HepG2 (cell line): ENCODE measurements at regions not wholly inside any gene's neighbourhood (a gene's known extent, or its start where the extent isn't known, plus 50 kb on each side); places are given as distances from the start of the nearest gene placed in this dataset.

Experiments used
- ATAC-seq: fragments of 200-7000 bp; cut with Tn5 transposase; 3 replicates; pipeline ENCODE4 v1.9.1; 2020; ENCODE audit warnings: mild to moderate bottlenecking, moderate library complexity
- BruUV-seq: library from RNA; stranded (reverse); fragments of 400-500 nt; replicated peaks from 2 replicates; lab custom pipeline; 2021; lab: Mats Ljungman, UMichigan
- CTCF ChIA-PET: fragments of 300-600 bp; formaldehyde crosslinking; extraction: SDS; loops from one replicate; lab custom pipeline; 2021; ENCODE audit warnings: low total read pairs, inconsistent platforms, low intra/inter-chr PET ratio; lab: Yijun Ruan, JAX
- POLR2A ChIA-PET: fragments of 350-600 bp; sonication (Branson Sonifier 250); formaldehyde crosslinking; loops from one replicate; lab custom pipeline; 2020; ENCODE audit warnings: antibody characterized with exemption, inconsistent platforms; lab: Yijun Ruan, JAX
- DNase-seq: peaks from one replicate; pipeline ENCODE4 v3.0.0-alpha.2; 2015; ENCODE audit warnings: low spot score
- FAIRE-seq: peaks from 3 replicates; lab custom pipeline; 2011; peaks lifted over from hg19 to GRCh38; lab: Jason Lieb, UNC
- H2AFZ ChIP-seq: one replicate; pipeline ENCODE4 v1.6.1; 2011; ENCODE audit warnings: low read length, inconsistent platforms
- H3K27ac ChIP-seq: fragments of 300-600 bp; 3 replicates; pipeline ENCODE4 v1.8.0; 2011; ENCODE audit warnings: mixed run types, mild to moderate bottlenecking, mixed read lengths, low read length, inconsistent platforms; ENCODE audit not compliant: insufficient read depth; ENCODE audit errors: extremely low read length
- H3K27me3 ChIP-seq, 2 experiments: fragments of 200-600 bp in 1 of 2; 2 replicates in 1 of 2; 3 replicates in 1 of 2; pipeline versions ENCODE4 v1.6.0 to v1.8.0; 2011; ENCODE audit warnings: low read length in 2 of 2, mild to moderate bottlenecking in 2 of 2, moderate library complexity in 2 of 2, inconsistent platforms in 1 of 2; ENCODE audit not compliant: insufficient read depth in 2 of 2, control insufficient read depth in 1 of 2
- H3K36me3 ChIP-seq, 2 experiments: fragments of 200-600 bp in 1 of 2; replicated peaks in 1 of 2; 2 replicates in 1 of 2; 3 replicates in 1 of 2; pipeline versions ENCODE4 v1.5.1 to v1.8.0; 2011; ENCODE audit warnings: low read length in 2 of 2, inconsistent platforms in 1 of 2; ENCODE audit not compliant: insufficient read depth in 2 of 2, control insufficient read depth in 1 of 2
- H3K4me1 ChIP-seq: 2 replicates; pipeline ENCODE4 v1.5.1; 2012; ENCODE audit warnings: low read length, inconsistent platforms; ENCODE audit not compliant: insufficient read depth
- H3K4me2 ChIP-seq: 2 replicates; pipeline ENCODE4 v1.6.0; 2011; ENCODE audit warnings: low read depth, low read length, inconsistent platforms
- H3K4me3 ChIP-seq, 3 experiments: fragments of 200-600 bp in 1 of 3; sonication (generic), shearing (Covaris generic) in 1 of 3; replicated peaks in 1 of 3; 2 replicates each; pipeline ENCODE4 v1.5.1; 2011 to 2016; ENCODE audit warnings: low read length in 3 of 3, inconsistent platforms in 2 of 3, low read depth in 2 of 3, mild to moderate bottlenecking in 2 of 3, control low read depth in 1 of 3, mixed read lengths in 1 of 3; ENCODE audit not compliant: insufficient read depth in 1 of 3
- H3K79me2 ChIP-seq: one replicate; pipeline ENCODE4 v1.6.1; 2011; ENCODE audit warnings: low read length, inconsistent platforms; ENCODE audit not compliant: insufficient read depth
- H3K9ac ChIP-seq: 2 replicates; pipeline ENCODE4 v1.6.0; 2011; ENCODE audit warnings: mild to moderate bottlenecking, low read depth, low read length, inconsistent platforms; ENCODE audit not compliant: insufficient read depth
- H3K9me3 ChIP-seq: 2 replicates; pipeline ENCODE4 v1.5.1; 2012; ENCODE audit warnings: mild to moderate bottlenecking, low read length
- H4K20me1 ChIP-seq: 2 replicates; pipeline ENCODE4 v1.6.0; 2011; ENCODE audit warnings: inconsistent platforms, mild to moderate bottlenecking, low read length, moderate library complexity; ENCODE audit not compliant: insufficient read depth
- GTF3A ChIP-seq: sonication (generic); formaldehyde crosslinking; conservative IDR thresholded peaks from 2 replicates; pipeline ENCODE4 v1.4.0; 2020; ENCODE audit warnings: mild to moderate bottlenecking, missing genetic modification reagents
- KDM6A ChIP-seq: IDR thresholded peaks from 2 replicates; pipeline ENCODE4 v1.6.1; 2016; ENCODE audit warnings: low read depth
- NFIC ChIP-seq: IDR thresholded peaks from 2 replicates; pipeline ENCODE4 v1.6.1; 2012; ENCODE audit warnings: mild to moderate bottlenecking, low read length, inconsistent platforms
- NR2F2 ChIP-seq: IDR thresholded peaks from 2 replicates; pipeline ENCODE4 v1.6.1; 2012; ENCODE audit warnings: low read depth, inconsistent platforms, borderline replicate concordance
- POGZ ChIP-seq: sonication (generic); formaldehyde crosslinking; IDR thresholded peaks from 2 replicates; pipeline ENCODE4 v1.4.0; 2020; ENCODE audit warnings: mild to moderate bottlenecking, missing genetic modification reagents
- TEAD2 ChIP-seq: sonication (generic); formaldehyde crosslinking; IDR thresholded peaks from 2 replicates; pipeline ENCODE4 v1.9.0; 2021; ENCODE audit warnings: missing genetic modification reagents
- U2AF2 ChIP-seq: fragments of 200-400 bp; formaldehyde crosslinking; IDR thresholded peaks from 2 replicates; pipeline ENCODE4 v1.6.1; 2017; ENCODE audit warnings: low read depth, mild to moderate bottlenecking, low read length
- ZFP37 ChIP-seq: sonication (generic); formaldehyde crosslinking; IDR thresholded peaks from 2 replicates; pipeline ENCODE4 v1.4.0; 2020; ENCODE audit warnings: missing genetic modification reagents, borderline replicate concordance
- ZNF234 ChIP-seq: sonication (generic); formaldehyde crosslinking; conservative IDR thresholded peaks from 2 replicates; pipeline ENCODE4 v1.5.1; 2020; ENCODE audit warnings: mild to moderate bottlenecking, missing genetic modification reagents
- ZNF33B ChIP-seq: sonication (generic); formaldehyde crosslinking; IDR thresholded peaks from 2 replicates; pipeline ENCODE4 v1.5.1; 2020; ENCODE audit warnings: mild to moderate bottlenecking, missing genetic modification reagents
- ZNF543 ChIP-seq: sonication (generic); formaldehyde crosslinking; IDR thresholded peaks from 2 replicates; pipeline ENCODE4 v1.4.0; 2020; ENCODE audit warnings: mild to moderate bottlenecking, missing genetic modification reagents
- ZNF562 ChIP-seq: sonication (generic); formaldehyde crosslinking; IDR thresholded peaks from 2 replicates; pipeline ENCODE4 v1.8.0; 2022; ENCODE audit warnings: missing genetic modification reagents, borderline replicate concordance
- WGBS: methylation state at CpG from one replicate; pipeline ENCODE4 v1.1.6; 2017; ENCODE audit warnings: low lambda C conversion rate; 5-methylcytosine and 5-hydroxymethylcytosine counted together
- in situ Hi-C: cut with HindIII; loops from 2 replicates; pipeline ENCODE4 v1.10.0; 2017; ENCODE audit warnings: low pct_unique_long_range_greater_than_20kb; ENCODE audit not compliant: extremely low pct_ligation_motif_present
- intact Hi-C: fragments of 100-400 bp; cut with micrococcal nuclease; formaldehyde crosslinking; loops from one replicate; pipeline ENCODE4 v1.10.0; 2022; ENCODE audit not compliant: unreplicated experiment
- TF ChIP-seq, protein P1 (sequence below): sonication (generic); formaldehyde crosslinking; IDR thresholded peaks from 2 replicates; pipeline ENCODE4 v1.8.1; 2023; ENCODE audit warnings: mild to moderate bottlenecking, missing genetic modification reagents
- TF ChIP-seq, protein P2 (sequence below): sonication (generic); formaldehyde crosslinking; IDR thresholded peaks from 2 replicates; pipeline ENCODE4 v1.4.0; 2020; ENCODE audit warnings: mild to moderate bottlenecking, missing genetic modification reagents

DNA sequence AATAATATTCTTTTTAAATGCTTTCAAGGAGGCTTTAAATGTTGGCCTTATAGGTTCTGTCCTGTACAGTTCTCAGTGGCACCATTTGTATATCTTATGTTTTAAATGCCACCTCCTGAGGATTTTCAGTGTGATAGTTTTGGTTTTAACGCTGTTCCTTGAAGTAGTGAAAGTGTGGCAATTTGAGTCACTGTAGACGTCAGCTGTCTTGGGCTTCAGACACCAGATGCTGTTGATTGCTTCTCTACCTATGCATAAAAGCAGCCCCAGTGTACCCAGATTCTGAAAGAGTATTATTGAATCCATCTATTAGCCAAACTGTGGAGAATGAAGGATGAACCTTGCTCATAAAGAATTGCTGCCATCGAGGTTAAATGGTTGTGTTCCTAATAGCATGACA is 316.8 kb upstream of the GBE1 start:
- ChIA-PET CTCF (no interaction called here), POLR2A (no interaction called here)
- no peaks in the 10 kb centered on the region for H4K20me1 ChIP-seq
- 41% methylated on average over 3 of the region's 3 CpGs for WGBS
- FAIRE-seq (no peak), ATAC-seq (no peak), DNase-seq (no peak)
- H3K36me3 ChIP-seq, result no peaks in the 10 kb centered on the region
- no peak overlapping the region for H3K9ac ChIP-seq
- intact Hi-C loops, result no loop called here
- BruUV-seq, result no TSS peak
- no peak overlapping the region for H3K27ac ChIP-seq
- no peak overlapping the region for H2AFZ ChIP-seq
- H3K79me2 ChIP-seq, result no peaks in the 10 kb centered on the region
- in situ Hi-C loops, result no loop called here
- no peaks in the 10 kb centered on the region for H3K27me3 ChIP-seq
- H3K9me3 ChIP-seq, result no peaks in the 10 kb centered on the region
- no peak for TF ChIP-seq NR2F2
- TF ChIP-seq POGZ, result no peak
- no peak for TF ChIP-seq NFIC
- TF ChIP-seq KDM6A, result no peak
- no peak for TF ChIP-seq GTF3A
- TF ChIP-seq TEAD2 (CRISPR knock-in tag), result no peak
- TF ChIP-seq U2AF2, result no peak
- no peak for TF ChIP-seq ZFP37 (CRISPR knock-in tag)
- TF ChIP-seq, protein P1, sequence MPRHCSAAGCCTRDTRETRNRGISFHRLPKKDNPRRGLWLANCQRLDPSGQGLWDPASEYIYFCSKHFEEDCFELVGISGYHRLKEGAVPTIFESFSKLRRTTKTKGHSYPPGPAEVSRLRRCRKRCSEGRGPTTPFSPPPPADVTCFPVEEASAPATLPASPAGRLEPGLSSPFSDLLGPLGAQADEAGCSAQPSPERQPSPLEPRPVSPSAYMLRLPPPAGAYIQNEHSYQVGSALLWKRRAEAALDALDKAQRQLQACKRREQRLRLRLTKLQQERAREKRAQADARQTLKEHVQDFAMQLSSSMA (CRISPR knock-in tag), result no peak
- TF ChIP-seq ZNF543 (CRISPR knock-in tag), result no peak
- TF ChIP-seq, protein P2, sequence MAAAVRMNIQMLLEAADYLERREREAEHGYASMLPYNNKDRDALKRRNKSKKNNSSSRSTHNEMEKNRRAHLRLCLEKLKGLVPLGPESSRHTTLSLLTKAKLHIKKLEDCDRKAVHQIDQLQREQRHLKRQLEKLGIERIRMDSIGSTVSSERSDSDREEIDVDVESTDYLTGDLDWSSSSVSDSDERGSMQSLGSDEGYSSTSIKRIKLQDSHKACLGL (CRISPR knock-in tag), result no peak
- no peak for TF ChIP-seq ZNF33B (CRISPR knock-in tag)
- TF ChIP-seq ZNF562, result no peak
- TF ChIP-seq ZNF234 (CRISPR knock-in tag), result no peak
- no peak overlapping the region for H3K4me2 ChIP-seq
- H3K4me1 ChIP-seq, result no peaks in the 10 kb centered on the region
- no peak overlapping the region for H3K4me3 ChIP-seq
